GM21737 (cell line): ENCODE measurements at regions not wholly inside any gene's neighbourhood (a gene's known extent, or its start where the extent isn't known, plus 50 kb on each side); places are given as distances from the start of the nearest gene placed in this dataset.

Experiments
- ATAC-seq: cut with Tn5 transposase; IDR thresholded peaks from one replicate; pipeline ENCODE4 v1.9.1; 2021; ENCODE audit warnings: mild to moderate bottlenecking, moderate library complexity; ENCODE audit not compliant: unreplicated experiment

DNA sequence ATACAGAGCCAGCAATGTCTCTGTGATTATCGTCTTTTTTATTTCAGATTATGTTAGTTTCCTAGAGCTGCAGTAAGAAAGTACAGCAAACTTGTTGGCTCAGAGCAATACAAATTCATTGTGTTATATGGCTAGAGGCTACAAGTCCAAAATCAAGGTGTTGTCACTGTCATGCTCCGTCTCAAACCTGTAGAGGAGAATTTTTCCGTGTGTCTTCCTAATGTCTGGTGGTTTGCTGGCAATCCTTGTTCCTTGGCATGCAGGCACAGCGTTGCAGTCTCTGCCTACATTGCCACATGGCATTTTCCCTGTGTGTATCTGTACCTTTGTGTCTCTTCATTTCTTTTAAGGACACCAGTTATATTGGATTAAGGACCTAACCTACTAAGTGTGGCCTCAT, 244.4 kb downstream of the LRRIQ3 start:
- no peak for ATAC-seq

DNA sequence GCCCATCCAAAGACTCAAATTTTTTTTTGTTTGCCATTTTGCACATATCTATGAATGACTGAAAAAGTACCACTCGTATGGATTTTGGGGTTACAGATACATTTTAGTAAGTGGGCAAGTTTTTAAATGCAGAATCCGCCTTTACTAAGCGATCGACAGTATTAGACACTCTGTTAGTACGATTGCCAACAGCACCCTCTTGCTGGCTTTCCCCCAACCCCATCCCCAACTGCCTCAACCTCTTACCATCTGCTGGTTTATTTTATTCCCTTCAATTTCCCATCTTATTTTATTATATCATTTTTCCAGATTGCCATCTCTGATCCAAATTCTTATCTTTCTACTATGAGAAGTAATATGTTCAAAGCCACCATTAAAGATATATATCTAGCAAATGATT, 244.8 kb downstream of the LRRIQ3 start:
- ATAC-seq: no peak

DNA sequence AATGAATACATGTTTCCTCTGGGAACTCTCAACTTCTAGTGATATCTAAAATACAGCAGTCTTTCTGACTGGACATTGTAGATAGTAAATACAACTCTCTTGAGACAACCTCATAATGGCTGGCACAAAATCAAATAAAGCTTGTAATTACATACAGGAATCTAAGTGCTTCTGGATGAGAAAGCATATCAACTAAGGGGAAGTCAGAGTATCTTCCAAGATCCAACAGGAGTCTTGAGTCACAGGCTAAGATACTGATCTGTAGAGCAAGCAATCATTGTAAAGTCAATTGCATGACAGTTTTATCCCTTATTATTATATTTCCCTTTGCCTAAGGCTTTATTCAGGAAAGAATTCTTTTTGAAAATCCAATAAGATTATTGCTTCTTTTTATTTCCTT, 249.9 kb downstream of the LRRIQ3 start:
- no peak for ATAC-seq

DNA sequence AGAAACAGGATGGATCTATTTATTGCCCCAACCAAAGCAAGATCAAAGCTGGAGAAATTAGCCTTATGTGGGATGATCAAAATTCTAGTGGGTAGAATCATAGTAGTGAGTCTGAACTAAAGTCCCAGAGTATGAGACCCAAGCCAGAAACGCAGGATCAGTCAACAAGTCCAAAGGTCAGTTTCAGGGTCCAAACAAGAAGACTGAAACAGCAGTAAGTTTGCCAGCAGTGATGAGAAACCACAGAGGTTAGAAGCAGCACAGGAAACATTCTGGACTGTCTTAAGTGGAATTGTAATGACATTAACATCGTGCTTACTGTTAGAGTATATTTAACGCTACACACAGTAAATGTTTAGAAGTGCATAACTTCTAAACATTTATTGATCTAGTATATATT, 251.0 kb downstream of the LRRIQ3 start:
- no peak for ATAC-seq

DNA sequence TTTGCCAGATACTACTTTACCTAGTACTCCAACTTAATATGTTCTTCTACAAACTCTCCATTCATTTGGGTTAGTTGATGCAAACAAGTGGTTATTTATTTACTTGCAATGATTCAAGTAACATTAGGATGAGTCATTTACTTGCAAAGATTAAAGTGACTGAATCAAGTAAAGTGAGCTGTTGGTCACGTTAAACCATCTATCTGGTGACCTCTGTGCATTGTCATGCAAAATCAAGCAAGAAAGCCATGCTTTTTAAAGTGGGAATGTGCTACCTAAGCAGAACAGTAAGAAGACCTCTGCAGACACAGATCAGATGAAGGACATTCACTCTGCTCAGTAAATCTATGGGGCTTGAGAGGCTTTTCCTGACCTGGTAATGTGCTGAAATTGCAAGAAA, 254.7 kb downstream of the LRRIQ3 start:
- no peak for ATAC-seq

DNA sequence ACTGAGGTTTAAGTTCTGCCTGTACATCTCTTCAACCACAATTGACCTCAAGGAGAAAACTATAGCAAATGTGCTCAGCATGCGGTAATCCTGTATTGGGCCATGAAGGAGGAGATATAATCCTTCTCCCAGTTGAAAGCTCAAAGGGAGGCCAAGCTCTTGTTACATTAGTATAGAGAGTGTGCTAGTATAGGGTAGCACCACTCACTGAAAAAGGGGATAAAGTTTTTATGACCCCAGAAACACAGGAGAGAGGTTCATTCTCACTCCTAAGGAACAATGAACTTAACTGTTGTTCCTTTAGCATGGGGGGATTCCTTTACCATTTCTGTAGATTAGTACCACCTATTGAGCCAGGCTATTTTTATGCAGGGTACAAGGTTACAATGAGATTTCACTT, 267.7 kb downstream of the LRRIQ3 start:
- ATAC-seq: no peak

DNA sequence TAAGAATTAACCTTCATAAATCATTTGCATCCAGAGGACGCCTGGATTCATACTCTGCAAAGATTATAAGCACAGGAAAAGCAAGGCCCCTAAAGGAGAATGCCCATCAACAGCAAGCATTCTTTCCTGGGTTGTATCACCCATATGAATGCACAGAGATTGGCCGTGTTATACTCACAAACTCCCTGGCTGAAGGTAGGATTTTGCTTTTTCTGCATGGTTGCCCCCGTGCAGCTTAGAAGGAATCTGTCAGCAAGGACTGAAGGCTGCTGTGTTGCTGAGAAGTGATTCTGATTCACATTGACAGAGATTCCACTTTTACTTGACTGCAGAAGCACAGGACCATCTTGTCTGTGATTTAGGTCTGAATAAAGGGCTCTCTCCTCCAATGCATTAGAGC, 283.0 kb downstream of the LRRIQ3 start:
- no peak for ATAC-seq

DNA sequence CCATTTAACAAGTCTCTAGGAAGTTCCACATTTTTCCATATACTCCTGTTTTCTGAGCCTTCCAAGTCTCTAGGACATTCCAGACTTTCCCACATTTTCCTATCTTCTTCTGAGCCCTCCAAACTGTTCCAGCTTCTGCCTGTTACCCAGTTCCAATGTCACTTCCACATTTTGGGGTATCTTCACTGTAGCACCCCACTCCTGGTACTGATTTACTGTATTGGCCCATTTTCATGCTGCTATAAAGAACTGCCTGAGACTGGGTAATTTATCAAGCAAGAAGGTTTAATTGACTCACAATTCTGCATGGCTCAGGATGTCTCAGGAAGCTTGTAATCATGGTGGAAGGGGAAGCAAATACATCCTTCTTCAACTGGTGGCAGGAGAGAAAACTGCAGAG, 285.0 kb downstream of the LRRIQ3 start:
- ATAC-seq: no peak

DNA sequence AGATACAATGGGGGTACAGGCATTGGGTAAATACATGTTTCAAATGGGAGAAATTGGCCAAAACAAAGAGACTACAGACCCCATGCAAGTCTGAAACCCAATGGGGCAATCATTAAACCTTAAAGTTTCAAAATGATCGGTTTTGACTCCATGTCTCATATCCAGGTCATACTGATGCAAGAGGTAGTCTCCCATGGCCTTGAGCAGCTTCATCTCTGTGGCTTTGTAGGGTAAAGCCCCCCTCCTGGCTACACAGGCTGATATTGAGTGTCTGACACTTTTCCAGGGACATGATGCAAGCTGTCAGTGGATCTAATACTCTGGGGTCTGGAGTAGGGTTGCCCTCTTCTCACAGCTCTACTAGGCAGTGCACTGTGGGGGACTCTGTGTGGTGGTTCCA, 286.1 kb downstream of the LRRIQ3 start:
- no peak for ATAC-seq

DNA sequence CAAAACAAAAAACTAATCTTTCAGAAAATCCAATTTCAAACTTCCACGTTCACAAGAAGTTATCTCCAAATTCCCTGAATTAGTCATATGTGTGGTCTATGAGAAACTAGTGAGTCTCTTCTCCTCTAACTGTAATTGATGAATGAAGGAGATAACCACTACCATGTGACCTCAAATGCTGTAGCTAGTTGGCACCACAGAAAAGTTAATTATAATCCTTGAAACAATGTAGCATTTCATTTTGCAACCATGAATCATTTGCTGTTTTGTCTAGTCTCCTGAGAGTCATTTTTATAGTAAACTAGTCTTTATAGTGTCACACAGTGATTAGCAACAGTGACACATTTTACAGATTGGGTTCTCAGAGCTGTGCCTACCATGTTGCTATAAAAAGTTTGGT, 287.5 kb downstream of the LRRIQ3 start:
- ATAC-seq: no peak

DNA sequence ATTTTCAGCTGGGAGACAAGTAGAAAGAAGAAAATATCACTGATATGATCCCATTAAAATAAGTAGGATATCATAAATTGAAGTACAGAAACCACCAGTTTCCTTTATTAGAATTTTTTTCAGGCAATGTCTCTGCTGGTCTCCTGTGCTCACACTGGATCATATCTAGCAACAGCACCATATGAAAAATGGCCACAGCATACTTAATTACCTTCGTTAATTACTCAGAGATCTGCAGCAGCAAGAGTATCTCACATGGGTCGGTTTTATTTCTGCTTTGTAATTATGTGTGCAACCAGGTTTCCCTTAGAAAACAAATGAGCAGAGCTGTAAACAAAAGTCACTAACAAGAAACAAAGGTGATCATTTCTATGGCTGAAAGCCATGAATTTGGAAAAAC, 287.9 kb downstream of the LRRIQ3 start:
- no peak for ATAC-seq

DNA sequence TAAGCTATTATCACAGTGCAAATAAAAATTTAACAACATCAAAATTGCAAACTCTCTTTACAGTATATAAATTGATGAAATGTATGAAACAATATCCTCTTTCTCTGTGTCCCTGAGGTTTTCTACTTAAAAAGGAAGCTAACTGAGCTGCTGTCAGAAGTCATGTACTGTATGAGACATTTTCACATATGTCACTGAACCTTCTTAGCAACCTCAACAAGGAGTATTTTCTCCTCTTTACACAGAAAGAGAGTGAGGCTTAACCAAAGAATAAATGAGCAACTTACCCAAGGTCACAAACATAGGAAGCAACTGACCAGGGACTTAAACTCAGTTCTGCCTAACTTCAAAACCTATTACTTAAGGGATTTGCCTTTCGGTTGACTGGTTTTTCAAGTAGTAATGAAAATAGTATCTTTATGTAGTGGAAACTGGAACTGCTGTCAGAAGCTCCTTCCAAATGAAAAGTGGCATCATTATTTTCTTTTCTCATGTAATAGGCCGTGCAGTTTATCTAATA, 288.9 kb downstream of the LRRIQ3 start:
- ATAC-seq: no peak

DNA sequence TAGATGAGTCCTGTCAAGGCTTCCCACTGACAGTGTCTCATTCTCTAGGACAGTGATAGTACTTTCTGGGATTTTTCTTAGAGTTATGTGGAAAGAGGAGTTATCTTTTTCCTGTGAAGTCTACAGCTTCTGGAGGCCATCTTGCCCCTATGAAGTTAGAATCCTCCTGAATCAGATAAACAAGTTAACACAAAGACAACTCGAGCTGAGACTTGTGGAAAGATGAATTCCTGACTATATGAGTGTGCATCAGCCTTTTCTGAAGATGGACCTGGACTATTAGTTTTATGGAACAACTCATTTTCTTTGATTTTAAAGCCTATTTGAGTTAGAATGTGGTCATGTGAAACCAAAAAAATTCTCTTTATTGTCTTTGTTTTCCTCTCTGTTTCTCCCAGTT, 290.9 kb downstream of the LRRIQ3 start:
- ATAC-seq: no peak

DNA sequence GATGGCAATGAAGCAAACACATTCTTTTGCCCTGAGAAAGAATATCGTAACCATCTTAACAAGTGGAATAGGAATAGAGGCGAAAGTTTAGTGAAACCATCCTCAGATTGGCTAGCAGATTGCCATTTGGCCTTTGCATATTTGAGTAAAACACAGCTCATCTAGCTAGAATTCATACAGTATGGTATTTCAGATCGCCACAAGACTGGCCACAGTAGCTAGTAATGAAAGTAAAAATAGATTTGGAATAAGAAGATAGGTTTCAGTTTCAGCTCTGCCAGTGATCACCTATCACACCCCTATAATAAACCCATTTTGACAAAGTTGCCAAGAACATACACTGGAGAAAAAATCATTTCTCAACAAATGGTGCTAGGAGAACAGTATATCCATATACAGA, 294.9 kb downstream of the LRRIQ3 start:
- no peak for ATAC-seq

DNA sequence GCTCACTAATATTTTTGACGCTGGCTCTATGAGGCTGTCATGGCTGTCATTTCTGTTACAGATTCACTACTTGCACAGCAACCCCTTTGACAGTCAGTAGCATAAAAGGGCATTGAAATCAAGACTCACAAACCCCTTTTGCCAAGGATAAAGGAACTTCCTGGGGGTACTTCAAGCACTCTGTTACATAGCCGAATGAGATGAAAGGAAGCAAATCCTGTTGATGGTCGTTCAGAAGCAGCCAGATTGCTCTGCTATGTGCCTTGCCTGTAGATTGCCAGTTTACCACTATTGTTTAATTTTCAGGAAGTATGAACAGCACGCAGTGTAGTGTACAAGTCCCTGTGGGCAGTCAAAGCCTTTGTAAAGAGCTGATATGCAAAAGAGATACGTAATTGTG, 296.2 kb downstream of the LRRIQ3 start:
- no peak for ATAC-seq

DNA sequence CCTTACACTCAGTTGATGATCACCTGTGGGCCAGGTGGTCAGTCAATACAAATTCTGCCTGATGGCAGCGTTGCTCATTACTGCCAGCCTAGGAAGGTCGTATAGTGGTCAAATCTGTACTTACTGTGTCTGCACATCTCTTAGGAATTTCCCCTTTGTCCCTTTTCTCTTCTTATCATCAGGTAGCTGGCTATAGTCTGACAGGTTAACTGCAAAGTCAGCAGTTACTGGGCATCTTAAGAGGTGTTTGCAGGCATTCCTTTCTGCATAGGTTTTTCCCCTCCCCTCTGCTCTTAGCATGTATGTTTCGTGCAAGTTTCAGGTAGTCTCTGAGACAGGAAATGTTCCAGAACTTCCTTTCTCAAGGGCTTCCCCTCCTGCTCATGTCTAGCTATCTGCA, 298.7 kb downstream of the LRRIQ3 start:
- ATAC-seq: no peak

DNA sequence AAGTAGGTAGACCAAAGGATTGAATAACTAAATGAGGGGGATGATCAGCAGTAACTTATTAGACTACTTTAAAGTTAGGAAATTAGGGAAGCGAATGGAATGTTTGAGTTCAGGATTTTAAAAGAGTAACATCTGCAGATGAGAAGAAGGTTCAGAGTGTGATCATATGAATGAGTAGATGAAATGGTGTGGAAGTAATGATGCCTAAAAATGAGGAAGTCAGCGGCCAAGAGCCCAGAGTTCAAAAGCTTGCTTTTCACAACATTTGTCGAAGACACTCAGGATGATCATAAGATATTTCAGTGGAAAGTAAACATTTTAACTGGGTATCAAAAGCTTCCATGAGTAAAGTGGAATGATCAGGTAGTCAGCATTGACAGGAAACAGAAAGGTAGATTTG, 299.4 kb downstream of the LRRIQ3 start:
- ATAC-seq: no peak

DNA sequence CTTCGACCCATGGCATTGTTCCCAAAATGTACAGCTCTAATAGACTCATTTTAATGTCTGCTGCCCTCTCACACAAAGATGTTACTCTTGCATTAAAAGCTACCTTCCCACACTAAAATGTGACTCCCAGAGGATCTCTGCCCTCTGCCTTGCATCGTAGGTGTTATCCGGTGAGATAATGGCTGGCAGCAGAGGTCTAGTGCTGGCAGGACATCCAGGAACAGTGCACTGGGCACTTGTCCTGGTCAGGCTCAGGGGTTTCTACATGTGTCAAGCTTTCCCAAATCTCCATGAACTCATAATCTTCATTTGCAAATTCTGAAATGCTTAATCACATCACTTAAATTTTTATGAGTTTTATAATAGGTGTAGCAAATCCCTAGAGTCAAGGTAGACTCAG, 310.6 kb downstream of the LRRIQ3 start:
- no peak for ATAC-seq

DNA sequence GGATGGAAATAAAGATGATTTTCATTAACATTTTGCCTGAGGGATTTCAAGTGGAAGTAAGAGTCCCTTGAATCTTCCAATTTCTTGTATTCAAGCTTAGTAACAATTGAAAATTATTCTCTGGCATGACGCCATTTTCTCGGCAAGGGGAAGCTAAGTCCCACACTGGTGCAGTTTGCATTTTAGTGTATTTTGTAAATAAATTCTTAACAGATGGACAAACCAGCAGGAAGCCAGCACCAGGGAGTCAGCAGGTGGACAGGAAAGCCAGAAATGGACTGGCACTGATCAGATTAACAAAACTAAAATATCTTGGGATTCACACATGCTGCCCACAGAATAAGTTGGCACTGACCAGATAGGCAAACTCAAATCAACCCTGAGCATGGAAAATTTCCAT, 311.3 kb downstream of the LRRIQ3 start:
- ATAC-seq: no peak

DNA sequence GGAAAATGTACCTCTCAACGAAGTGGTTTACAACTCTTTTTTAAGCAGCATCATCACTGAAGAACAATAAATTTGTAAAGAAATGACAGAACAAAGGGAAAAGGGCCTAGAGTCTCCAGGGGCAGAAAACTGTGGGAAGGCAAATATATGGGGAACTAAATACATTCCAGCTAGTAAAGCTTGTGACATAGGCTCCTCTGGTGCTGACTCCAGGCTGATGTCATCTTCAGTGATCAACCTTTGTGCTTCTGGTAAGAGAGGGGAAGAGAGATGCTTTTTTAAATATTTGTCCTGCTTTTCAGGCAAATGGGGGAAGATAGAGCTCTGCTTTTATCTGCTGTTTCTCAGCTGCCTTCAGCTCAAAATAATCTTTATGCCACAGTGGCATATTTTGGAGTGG, 323.2 kb downstream of the LRRIQ3 start:
- ATAC-seq: no peak

DNA sequence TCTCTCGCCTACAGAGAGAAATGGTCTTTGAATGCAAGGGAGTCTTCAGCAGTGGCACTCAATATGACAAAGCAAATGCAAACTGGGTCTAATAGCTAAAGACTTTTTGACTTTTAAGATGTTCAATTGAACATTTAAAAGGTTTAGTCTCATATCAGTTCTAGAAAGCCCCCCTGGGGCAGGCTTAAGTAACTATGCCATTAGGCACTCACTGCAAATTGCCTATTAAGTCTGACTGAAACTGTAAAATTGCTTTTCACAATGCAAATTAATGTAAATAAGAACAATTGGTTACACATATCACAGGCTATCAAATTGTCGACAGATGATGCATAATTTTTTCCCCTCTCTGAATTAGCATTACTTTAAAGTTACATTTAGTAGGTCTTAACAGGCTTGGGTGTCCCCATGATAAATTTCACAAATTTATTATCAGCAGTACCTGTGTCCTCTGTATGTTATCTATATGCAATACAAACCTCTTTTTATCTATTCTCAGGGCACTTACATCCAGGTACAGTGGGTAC, 329.1 kb downstream of the LRRIQ3 start:
- ATAC-seq: no peak

DNA sequence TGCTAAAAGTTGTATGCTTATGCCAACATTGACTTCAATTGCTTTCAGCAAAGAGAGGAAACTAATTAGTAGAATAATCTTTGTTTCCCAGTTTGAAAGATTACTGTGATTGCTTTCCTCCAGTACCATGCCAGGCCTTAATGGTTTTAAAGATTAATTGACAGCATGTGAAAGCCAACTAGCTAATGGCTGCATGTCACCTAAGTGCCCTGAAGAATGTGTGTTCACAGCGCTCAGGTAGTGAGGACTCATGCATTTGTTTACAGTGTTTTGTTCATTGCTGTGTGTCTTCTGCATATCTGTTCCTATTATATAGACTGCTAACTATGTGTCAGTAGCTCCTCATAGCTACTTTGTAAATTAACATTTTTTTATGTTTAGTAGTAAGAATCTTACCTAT, 335.6 kb downstream of the LRRIQ3 start:
- ATAC-seq: no peak

DNA sequence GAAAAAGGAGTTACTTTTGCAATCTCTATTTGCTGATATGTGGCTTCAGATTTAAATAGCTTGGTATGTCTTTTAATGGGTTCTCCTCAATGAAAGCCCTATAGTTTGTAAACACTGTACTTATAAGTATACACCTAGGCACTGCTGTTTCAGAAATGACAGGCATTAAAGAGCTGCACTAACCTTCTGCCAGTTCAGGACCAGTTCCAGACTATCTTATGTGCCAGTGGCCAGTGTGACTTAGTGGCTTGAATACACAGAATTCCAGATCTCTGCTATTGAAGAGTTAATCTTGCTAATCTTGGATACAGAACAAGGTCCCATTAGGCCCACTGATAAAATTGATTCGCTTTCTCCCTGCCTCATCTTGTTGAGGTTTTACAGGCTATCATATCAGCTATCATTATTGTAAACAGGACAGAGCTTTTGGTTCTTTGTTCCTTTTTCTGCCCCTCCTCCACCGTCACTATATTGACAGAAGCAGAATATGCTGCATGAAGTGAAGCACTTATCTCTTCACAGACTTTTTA, 337.5 kb downstream of the LRRIQ3 start:
- ATAC-seq: no peak
